ENCODE measurements at regions not wholly inside any gene's neighbourhood (a gene's known extent, or its start where the extent isn't known, plus 50 kb on each side); places are given as distances from the start of the nearest gene placed in this dataset.
"Not testable (repeated sequence)": the region's sequence is repeated elsewhere in the genome, so short reads cannot be mapped to it uniquely, and the experiment has no call there.

DNA sequence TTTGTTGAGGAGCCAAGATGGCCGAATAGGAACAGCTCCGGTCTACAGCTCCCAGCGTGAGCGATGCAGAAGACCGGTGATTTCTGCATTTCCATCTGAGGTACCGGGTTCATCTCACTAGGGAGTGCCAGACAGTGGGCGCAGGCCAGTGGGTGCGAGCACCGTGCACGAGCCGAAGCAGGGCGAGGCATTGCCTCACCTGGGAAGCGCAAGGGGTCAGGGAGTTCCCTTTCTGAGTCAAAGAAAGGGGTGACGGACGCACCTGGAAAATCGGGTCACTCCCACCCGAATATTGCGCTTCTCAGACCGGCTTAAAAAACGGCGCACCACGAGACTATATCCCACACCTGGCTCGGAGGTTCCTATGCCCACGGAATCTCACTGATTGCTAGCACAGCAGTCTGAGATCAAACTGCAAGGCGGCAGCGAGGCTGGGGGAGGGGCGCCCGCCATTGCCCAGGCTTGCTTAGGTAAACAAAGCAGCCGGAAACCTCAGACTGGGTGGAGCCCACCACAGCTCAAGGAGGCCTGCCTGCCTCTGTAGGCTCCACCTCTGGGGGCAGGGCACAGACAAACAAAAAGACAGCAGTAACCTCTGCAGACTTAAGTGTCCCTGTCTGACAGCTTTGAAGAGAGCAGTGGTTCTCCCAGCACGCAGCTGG, 417.7 kb upstream of the POU3F2 start:
- DNase-seq (ENCODE audit: low read depth in 1 of 2, low spot score in 1 of 2): not testable (repeated sequence)

GRCh38 chr6:98433325-98434056, 400.9 kb upstream of the POU3F2 start:
- DNase-seq (ENCODE audit: low read depth in 1 of 2, low spot score in 1 of 2): no peak

GRCh38 chr6:98443633-98444032, 390.7 kb upstream of the POU3F2 start:
- DNase-seq (ENCODE audit: low read depth in 1 of 2, low spot score in 1 of 2): no peak

DNA sequence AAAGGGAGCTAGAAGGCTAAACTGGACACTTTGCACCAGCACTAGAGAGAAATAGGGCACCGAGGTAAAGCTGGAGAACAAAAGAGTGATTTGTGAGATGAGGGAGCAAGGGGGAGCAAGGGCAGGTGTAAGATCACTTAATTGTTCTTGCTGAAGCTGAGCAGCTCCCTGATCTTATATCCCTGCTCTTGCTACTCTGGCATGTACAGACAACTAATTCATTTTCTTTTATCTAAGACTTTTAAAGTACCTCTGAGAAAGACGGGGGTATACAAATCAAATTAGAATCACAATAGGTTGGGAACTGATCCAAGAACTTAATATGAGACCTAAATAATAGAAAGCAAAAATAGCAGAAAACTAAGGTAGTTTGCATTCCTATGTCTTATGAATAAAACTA, 381.7 kb upstream of the POU3F2 start:
- no peak for DNase-seq (ENCODE audit: low read depth in 1 of 2, low spot score in 1 of 2)

DNA sequence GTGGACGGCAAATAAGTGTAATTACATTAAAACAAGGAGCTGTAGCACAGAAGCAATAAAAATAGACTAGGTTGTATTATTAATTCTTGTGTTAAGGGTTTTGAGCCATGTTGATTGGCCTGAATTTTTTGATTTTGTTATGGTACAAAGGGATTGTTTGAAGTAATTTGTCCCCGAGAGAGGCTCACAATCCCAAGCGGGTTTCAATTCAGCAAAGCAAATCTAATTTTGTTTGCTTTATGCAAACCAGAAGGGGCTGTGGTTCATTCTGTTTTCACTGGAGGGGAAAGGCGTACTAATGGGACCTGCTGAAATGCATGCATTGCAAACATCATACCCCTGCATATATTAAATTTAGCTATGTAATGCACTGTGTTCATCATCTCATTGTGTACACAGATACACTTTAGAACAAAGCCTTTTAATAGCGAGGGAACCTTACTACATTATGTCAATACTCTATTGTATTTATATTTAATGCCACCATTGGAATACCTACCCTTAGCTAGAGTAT, 379.5 kb upstream of the POU3F2 start:
- DNase-seq (ENCODE audit: low read depth in 1 of 2, low spot score in 1 of 2): no peak

DNA sequence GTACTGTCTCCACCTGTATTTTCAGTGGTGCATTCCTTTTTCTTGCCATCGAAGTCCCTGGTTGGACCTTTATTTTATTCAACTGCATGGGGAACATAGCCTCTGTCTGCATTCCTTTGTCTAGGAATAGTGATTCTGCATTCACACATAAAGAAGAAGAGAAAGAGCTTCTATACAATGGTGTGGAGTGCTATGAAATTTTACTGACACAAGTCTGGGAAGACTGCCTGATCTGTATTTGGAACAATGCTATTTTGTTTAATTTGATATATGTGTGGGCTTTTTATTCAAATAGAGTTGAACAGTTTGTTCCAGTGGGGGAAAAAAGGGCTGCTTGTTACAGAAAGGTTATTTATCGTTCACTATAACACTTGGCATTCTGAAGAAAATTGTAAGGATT, 375.7 kb upstream of the POU3F2 start:
- DNase-seq (ENCODE audit: low read depth in 1 of 2, low spot score in 1 of 2): no peak

GRCh38 chr6:98463038-98464000, 371.1 kb upstream of the POU3F2 start:
- DNase-seq (ENCODE audit: low read depth in 1 of 2, low spot score in 1 of 2): no peak

GRCh38 chr6:98467091-98467490, 367.3 kb upstream of the POU3F2 start:
- DNase-seq (ENCODE audit: low read depth in 1 of 2, low spot score in 1 of 2): no peak

DNA sequence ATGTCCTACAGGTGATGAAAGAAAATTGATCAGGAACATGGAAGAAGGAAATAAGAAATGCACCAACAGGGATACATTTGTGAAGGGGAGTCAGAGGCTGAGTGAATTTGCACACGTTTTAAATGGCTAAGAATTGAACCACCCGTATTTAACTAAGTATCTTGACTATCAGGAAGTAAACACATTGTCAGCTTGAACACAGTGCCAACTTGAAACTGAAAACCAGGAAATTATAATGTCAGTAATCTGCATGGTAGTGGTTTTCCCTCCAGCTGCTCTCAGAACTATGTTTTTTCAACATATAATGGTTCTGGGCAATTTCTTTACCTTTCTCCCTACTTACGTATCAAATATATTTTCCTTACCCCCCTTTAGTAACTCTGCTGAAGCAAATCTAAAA, 366.5 kb upstream of the POU3F2 start:
- no peak for DNase-seq (ENCODE audit: low read depth in 1 of 2, low spot score in 1 of 2)

- DNase-seq (ENCODE audit: low read depth in 1 of 2, low spot score in 1 of 2): no peak
Measured at GRCh38 chr6:98469141-98469540, 365.2 kb upstream of the POU3F2 start.

GRCh38 chr6:98470821-98471220, 363.6 kb upstream of the POU3F2 start:
- DNase-seq (ENCODE audit: low read depth in 1 of 2, low spot score in 1 of 2): no peak

- DNase-seq (ENCODE audit: low read depth in 1 of 2, low spot score in 1 of 2): no peak
Measured at GRCh38 chr6:98471444-98471843, 362.9 kb upstream of the POU3F2 start.

DNA sequence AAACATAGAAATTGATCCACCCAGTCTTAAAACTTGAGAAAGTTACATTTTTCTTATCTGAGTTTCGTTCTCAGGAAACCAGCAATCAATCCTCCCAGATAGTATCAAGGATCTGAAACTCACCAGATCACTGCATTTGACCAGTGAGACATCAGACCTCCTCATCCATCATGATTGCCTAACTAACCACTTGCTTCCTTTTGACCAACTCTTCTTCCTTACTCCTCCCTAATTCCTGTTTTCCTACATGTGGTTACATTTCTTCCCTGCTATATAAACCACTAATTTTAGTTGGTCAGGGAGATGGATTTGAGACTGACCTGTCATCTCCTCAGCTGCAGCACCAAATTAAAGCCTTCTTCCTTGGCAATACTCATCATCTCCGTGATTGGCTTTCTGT, 357.1 kb upstream of the POU3F2 start:
- no peak for DNase-seq (ENCODE audit: low read depth in 1 of 2, low spot score in 1 of 2)

DNA sequence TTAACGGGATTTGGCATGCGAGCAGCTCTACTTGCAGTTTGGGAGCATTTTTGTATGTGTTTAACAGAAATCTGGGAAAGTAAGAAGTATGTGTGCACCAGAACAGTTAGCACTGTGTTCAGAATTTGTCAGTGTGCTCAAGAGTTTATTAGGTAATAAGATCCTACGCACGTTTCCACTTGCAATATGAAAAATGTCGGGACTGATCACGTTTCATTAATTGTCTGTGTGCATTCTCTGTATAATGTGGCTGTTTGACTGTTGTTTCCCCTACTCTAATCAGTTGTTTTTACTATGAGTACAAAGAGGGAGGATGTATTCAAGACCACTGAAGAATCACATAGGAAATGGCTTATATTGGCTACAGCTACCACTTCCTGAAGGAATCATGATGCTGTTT, 349.7 kb upstream of the POU3F2 start:
- DNase-seq (ENCODE audit: low read depth in 1 of 2, low spot score in 1 of 2): no peak

GRCh38 chr6:98485593-98485992, 348.8 kb upstream of the POU3F2 start:
- DNase-seq (ENCODE audit: low read depth in 1 of 2, low spot score in 1 of 2): no peak

DNA sequence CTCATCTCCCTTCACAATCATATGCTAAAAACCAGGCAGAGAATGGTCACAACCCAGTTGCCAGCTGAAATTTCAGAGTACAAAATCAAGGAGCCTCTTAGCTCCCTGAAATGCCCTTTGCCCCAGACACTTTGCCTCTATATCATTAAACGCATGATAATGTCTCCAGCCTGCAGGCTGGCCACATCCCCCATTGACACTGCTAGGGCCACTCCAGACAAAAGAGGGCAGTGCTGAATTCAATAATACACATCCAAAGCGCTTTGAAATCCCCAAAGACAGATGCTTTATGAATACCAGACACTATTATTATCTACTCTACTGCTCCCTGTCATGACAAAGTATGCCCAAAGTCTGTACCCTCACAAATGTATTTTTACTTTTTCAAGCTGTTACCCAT, 348.3 kb upstream of the POU3F2 start:
- no peak for DNase-seq (ENCODE audit: low read depth in 1 of 2, low spot score in 1 of 2)

DNA sequence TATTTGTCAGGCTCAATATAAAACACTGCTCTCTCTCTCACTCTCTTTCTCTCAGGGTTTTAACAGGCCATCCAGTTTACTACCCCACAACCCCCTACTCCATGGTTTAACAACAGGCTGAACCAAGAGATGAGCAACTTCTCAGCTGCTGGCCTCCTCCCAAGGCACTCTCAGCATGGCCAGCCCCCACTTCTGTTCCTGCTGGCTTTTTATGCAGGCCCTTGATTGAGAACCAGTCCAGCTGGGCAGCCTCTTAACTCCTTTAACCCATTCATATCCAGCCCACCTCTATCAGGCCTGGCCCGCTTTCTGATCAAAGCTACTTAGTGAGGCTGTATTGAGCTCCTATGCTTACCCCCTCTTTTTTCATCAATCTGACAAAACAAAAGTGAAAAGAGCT, 346.8 kb upstream of the POU3F2 start:
- no peak for DNase-seq (ENCODE audit: low read depth in 1 of 2, low spot score in 1 of 2)

DNA sequence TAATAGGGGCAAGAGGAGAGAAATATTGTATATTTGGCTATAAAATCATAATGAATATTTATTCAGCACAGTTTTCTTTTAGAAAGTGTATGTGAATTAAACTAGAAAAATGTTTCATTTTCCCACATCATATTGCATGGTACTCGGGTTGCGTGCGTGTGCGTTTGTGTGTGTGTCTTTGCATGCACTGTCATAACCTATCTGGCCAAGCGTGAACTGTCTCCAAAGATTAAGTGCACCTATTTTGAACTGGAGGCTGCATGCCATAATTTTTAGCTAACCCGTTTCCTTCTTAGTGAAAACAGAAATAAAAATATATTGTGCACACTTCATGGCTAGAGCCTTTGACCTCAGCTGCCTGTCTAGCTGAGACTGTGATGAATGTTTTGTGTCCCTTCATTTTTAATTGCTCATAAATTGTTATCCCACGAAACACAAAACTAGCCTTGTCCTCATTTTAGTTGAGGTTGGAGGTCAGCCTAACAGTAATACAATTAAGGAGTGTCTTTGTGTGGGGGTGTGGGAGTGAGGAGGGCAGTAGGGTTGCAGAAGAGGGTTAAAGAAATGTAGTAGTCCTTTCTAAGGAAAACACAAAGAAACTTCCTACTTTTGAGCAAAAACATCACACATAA, 336.1 kb upstream of the POU3F2 start:
- DNase-seq (ENCODE audit: low read depth in 1 of 2, low spot score in 1 of 2): no peak

DNA sequence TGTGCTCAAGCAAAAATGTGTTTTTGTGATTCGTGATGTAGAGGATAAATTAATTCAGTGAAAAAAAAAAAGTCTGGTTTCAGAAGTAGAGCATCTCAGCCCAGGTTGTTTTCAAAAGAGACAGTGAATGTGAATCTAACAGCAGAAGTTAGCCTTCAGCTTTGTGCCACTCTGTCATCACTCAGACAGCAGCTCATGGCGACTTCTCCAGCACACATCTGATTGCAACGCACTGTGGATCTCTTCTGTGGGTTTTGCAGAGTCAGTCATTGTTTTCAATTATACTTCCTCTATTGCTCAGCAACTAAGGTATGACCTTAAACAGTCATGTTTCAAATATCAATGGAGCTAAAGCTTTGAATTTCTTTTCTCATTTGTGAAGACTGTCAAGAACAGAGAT, 335.5 kb upstream of the POU3F2 start:
- no peak for DNase-seq (ENCODE audit: low read depth in 1 of 2, low spot score in 1 of 2)

DNA sequence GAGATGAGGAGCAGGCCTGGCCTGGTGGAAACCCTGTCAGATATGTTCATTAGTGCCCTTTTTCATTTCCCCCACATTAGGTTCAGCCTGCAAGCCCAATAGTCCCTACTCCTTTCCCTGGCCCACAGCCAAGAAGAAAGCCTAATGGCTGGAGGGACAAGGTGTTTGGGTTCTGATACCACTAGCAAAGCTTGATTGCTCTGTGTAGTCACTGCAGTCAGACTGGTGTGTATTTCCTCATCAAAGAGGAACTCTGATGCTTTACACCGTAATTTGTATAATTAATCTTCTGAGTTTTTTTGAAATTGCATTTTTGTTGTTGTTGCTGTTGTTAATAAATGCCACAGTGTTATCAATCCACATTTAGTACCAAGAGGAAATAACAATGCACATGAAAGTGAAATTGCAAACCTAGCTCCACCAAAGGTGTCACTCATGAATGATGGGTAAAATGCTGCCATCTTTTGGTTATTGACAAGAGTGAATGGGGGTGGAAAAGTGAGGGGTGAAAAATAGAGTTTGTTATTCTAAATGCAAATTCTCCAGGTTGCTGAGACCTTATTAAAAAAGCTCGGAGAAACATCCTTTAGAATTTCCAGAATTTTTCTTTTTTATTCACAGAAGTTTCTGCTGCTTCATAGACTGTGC, 320.2 kb upstream of the POU3F2 start:
- DNase-seq (ENCODE audit: low read depth in 1 of 2, low spot score in 1 of 2): no peak

GRCh38 chr6:98514796-98515195, 319.6 kb upstream of the POU3F2 start:
- DNase-seq (ENCODE audit: low read depth in 1 of 2, low spot score in 1 of 2): no peak
